H9 (cell line): ENCODE measurements at regions not wholly inside any gene's neighbourhood (a gene's known extent, or its start where the extent isn't known, plus 50 kb on each side); places are given as distances from the start of the nearest gene placed in this dataset.

Experiments
- DNase-seq: peaks from one replicate; pipeline ENCODE4 v3.0.0-alpha.2; 2017
- H2AFZ ChIP-seq: one replicate; pipeline ENCODE4 v1.6.1; 2013; ENCODE audit warnings: mild to moderate bottlenecking, low read length, control low read depth, moderate library complexity
- H2AK5ac ChIP-seq: 2 replicates; pipeline ENCODE4 v1.6.1; 2013; ENCODE audit warnings: low read length, control low read depth, mixed read lengths; ENCODE audit not compliant: insufficient read length
- H2BK120ac ChIP-seq: one replicate; pipeline ENCODE4 v1.6.1; 2013; ENCODE audit warnings: low read depth, mild to moderate bottlenecking, low read length, control low read depth, inconsistent platforms; ENCODE audit not compliant: poor library complexity, severe bottlenecking
- H2BK12ac ChIP-seq: 2 replicates; pipeline ENCODE4 v1.6.1; 2013; ENCODE audit warnings: low read length, control low read depth, mixed read lengths, low read depth; ENCODE audit not compliant: insufficient read length
- H2BK15ac ChIP-seq: 2 replicates; pipeline ENCODE4 v1.6.1; 2013; ENCODE audit warnings: low read depth, low read length, control low read depth
- H2BK20ac ChIP-seq: one replicate; pipeline ENCODE4 v1.6.1; 2013; ENCODE audit warnings: low read depth, mild to moderate bottlenecking, low read length, control low read depth, inconsistent platforms; ENCODE audit not compliant: poor library complexity, severe bottlenecking
- H2BK5ac ChIP-seq: 2 replicates; pipeline ENCODE4 v1.6.1; 2013; ENCODE audit warnings: low read length, control low read depth, mixed read lengths; ENCODE audit not compliant: insufficient read length
- H3K14ac ChIP-seq: 2 replicates; pipeline ENCODE4 v1.6.1; 2013; ENCODE audit warnings: low read length, control low read depth; ENCODE audit not compliant: insufficient read depth
- H3K18ac ChIP-seq: 2 replicates; pipeline ENCODE4 v1.6.1; 2013; ENCODE audit warnings: low read depth, mild to moderate bottlenecking, mixed read lengths, low read length, control low read depth; ENCODE audit not compliant: insufficient read length
- H3K23ac ChIP-seq: 2 replicates; pipeline ENCODE4 v1.6.1; 2013; ENCODE audit warnings: low read length, control low read depth, mixed read lengths, low read depth; ENCODE audit not compliant: insufficient read length
- H3K23me2 ChIP-seq: 2 replicates; pipeline ENCODE4 v1.6.1; 2013; ENCODE audit warnings: low read depth, mild to moderate bottlenecking, mixed read lengths, low read length, control low read depth; ENCODE audit not compliant: insufficient read length, poor library complexity, severe bottlenecking
- H3K27ac ChIP-seq: 2 replicates; pipeline ENCODE4 v1.5.1; 2013; ENCODE audit warnings: low read length, control low read depth, mixed read lengths, low read depth; ENCODE audit not compliant: insufficient read length
- H3K27me3 ChIP-seq: 2 replicates; pipeline ENCODE4 v1.6.1; 2013; ENCODE audit warnings: low read length, control low read depth, inconsistent platforms; ENCODE audit not compliant: insufficient read depth
- H3K4ac ChIP-seq: 2 replicates; pipeline ENCODE4 v1.6.1; 2013; ENCODE audit warnings: low read depth, mild to moderate bottlenecking, control low read depth, inconsistent platforms, low read length, moderate library complexity
- H3K4me1 ChIP-seq: 2 replicates; pipeline ENCODE4 v1.6.1; 2013; ENCODE audit warnings: low read length, control low read depth, inconsistent platforms; ENCODE audit not compliant: insufficient read depth
- H3K4me2 ChIP-seq: 2 replicates; pipeline ENCODE4 v1.6.1; 2013; ENCODE audit warnings: low read length, control low read depth, mixed read lengths; ENCODE audit not compliant: insufficient read length, insufficient read depth
- H3K56ac ChIP-seq: 2 replicates; pipeline ENCODE4 v1.6.1; 2013; ENCODE audit warnings: low read depth, mild to moderate bottlenecking, mixed read lengths, low read length, control low read depth; ENCODE audit not compliant: insufficient read length
- H3K79me1 ChIP-seq: 2 replicates; pipeline ENCODE4 v1.6.1; 2013; ENCODE audit warnings: low read depth, mild to moderate bottlenecking, moderate library complexity, low read length, control low read depth, inconsistent platforms; ENCODE audit not compliant: insufficient read depth, poor library complexity, severe bottlenecking
- H3K79me2 ChIP-seq: 2 replicates; pipeline ENCODE4 v1.6.1; 2013; ENCODE audit warnings: low read length, control low read depth, inconsistent platforms; ENCODE audit not compliant: insufficient read depth
- H3K9ac ChIP-seq: 2 replicates; pipeline ENCODE4 v1.6.1; 2013; ENCODE audit warnings: low read length, control low read depth, mixed read lengths; ENCODE audit not compliant: insufficient read length; ENCODE audit errors: extremely low read depth
- H3K9me3 ChIP-seq: one replicate; pipeline ENCODE4 v1.6.1; 2013; ENCODE audit warnings: low read depth, low read length, inconsistent platforms; ENCODE audit not compliant: control insufficient read depth
- H3T11ph ChIP-seq: one replicate; pipeline ENCODE4 v1.6.1; 2013; ENCODE audit warnings: mild to moderate bottlenecking, low read length, control low read depth, inconsistent platforms
- H4K20me1 ChIP-seq: one replicate; pipeline ENCODE4 v1.6.1; 2013; ENCODE audit not compliant: control insufficient read depth, insufficient read length, insufficient read depth
- H4K5ac ChIP-seq: 2 replicates; pipeline ENCODE4 v1.6.1; 2013; ENCODE audit warnings: low read depth, mild to moderate bottlenecking, mixed read lengths, low read length, control low read depth; ENCODE audit not compliant: insufficient read length
- H4K8ac ChIP-seq: replicated peaks from 2 replicates; pipeline ENCODE4 v1.6.1; 2013; ENCODE audit warnings: low read length, control low read depth, mixed read lengths, low read depth; ENCODE audit not compliant: insufficient read length
- H4K91ac ChIP-seq: 2 replicates; pipeline ENCODE4 v1.6.1; 2013; ENCODE audit warnings: low read depth, mild to moderate bottlenecking, moderate library complexity, mixed read lengths, low read length, control low read depth; ENCODE audit not compliant: insufficient read length
- H3K27ac Mint-ChIP-seq, 3 experiments: 2 replicates in 2 of 3; 3 replicates in 1 of 3; pipeline ENCODE4 v1.8.0; 2020 to 2021; ENCODE audit warnings: mixed read lengths in 3 of 3, mild to moderate bottlenecking in 1 of 3, moderate library complexity in 1 of 3
- H3K27me3 Mint-ChIP-seq: 2 replicates; pipeline ENCODE4 v1.8.0; 2021; ENCODE audit warnings: low read depth, mild to moderate bottlenecking, moderate library complexity, mixed read lengths
- H3K36me3 Mint-ChIP-seq, 3 experiments: 2 replicates in 2 of 3; 3 replicates in 1 of 3; pipeline ENCODE4 v1.8.0; 2020 to 2021; ENCODE audit warnings: low read depth in 3 of 3, mixed read lengths in 3 of 3; ENCODE audit not compliant: insufficient read depth in 1 of 3
- H3K4me1 Mint-ChIP-seq, 2 experiments: 2 replicates each; pipeline ENCODE4 v1.8.0; 2020; ENCODE audit warnings: mixed read lengths in 2 of 2
- H3K4me3 Mint-ChIP-seq, 2 experiments: 2 replicates in 1 of 2; 3 replicates in 1 of 2; pipeline ENCODE4 v1.8.0; 2020 to 2021; ENCODE audit warnings: mild to moderate bottlenecking in 2 of 2, mixed read lengths in 2 of 2, moderate library complexity in 1 of 2
- H3K9me3 Mint-ChIP-seq, 2 experiments: 2 replicates in 1 of 2; 3 replicates in 1 of 2; pipeline ENCODE4 v1.8.0; 2020; ENCODE audit warnings: mild to moderate bottlenecking in 2 of 2, mixed read lengths in 2 of 2, moderate library complexity in 1 of 2
- CTCF ChIP-seq: fragments of 200-600 bp; sonication (generic); conservative IDR thresholded peaks from 3 replicates; pipeline ENCODE4 v1.8.0; 2021; ENCODE audit warnings: antibody characterized with exemption, mild to moderate bottlenecking
- WGBS: extraction: QIAGEN DNeasy Blood & Tissue Kit; methylation state at CpG from one replicate; pipeline ENCODE4 v1.1.7; 2013; ENCODE audit warnings: missing lambda C conversion rate, low lambda C conversion rate, mixed read lengths; ENCODE audit not compliant: insufficient read length; ENCODE audit errors: extremely low coverage; 5-methylcytosine and 5-hydroxymethylcytosine counted together

DNA sequence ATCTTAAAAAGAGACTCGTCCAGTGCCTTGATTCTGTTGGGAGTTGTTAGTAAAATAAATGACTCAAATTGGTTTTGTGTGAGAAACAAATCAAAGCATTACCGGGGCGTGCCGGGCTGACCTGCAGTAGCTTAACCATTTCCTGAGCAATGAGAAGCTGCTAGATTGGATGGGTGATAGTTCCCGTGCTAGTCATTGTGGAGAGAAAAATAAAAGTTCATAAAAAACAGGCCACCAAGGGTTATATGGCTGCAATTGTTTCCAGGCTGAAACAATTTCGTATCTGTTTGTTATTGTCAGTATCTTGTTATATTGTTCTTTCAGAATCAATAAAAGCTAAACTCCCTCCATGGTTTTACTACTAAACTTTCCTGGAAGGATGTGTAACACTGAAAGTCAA lies 314.4 kb downstream of the MTX2 start:
- Histone ChIP-seq H2BK120ac (no peak overlapping the region), H2BK20ac (no peak overlapping the region), H2BK12ac (no peak overlapping the region), H3K4me1 (no peaks in the 10 kb centered on the region), H3K27me3 (no peaks in the 10 kb centered on the region), H4K5ac (no peak overlapping the region), H3T11ph (no peak overlapping the region), H2AK5ac (no peak overlapping the region), H3K79me2 (no peaks in the 10 kb centered on the region), H3K9me3 (no peaks in the 10 kb centered on the region), H3K9ac (no peak overlapping the region), H3K23me2 (no peaks in the 10 kb centered on the region), H3K56ac (no peak overlapping the region), H2AFZ (no peak overlapping the region), H3K4ac (no peak overlapping the region), H4K91ac (no peak overlapping the region), H2BK15ac (no peak overlapping the region), H3K4me2 (no peak overlapping the region), H4K20me1 (no peaks in the 10 kb centered on the region), H2BK5ac (no peak overlapping the region), H3K27ac (no peak overlapping the region), H4K8ac (no peak overlapping the region), H3K79me1 (no peaks in the 10 kb centered on the region), H3K18ac (no peak overlapping the region), H3K14ac (no peak overlapping the region), H3K23ac (no peak overlapping the region)
- Mint-ChIP-seq H3K36me3 (no peaks in the 10 kb centered on the region), H3K27me3 (peaks cover 5% of the 10 kb centered on the region), H3K27ac (no peak overlapping the region), H3K4me3 (no peak overlapping the region), H3K4me1 (peaks cover 0 to 4% of the 10 kb centered on the region in 2 experiments; a peak in 1 of 4 replicates), H3K9me3 (no peaks in the 10 kb centered on the region)
- no peak for DNase-seq
- no CpG with 5 or more reads among the region's 6 CpGs for WGBS
- no peak for TF ChIP-seq CTCF
